ENCODE measurements at regions not wholly inside any gene's neighbourhood (a gene's known extent, or its start where the extent isn't known, plus 50 kb on each side); places are given as distances from the start of the nearest gene placed in this dataset.

GRCh38 chr16:6571044-6571443, 761.6 kb upstream of the RBFOX1 start:
- H3K27ac ChIP-seq (ENCODE audit: low read depth in 1 of 2, low read length in 1 of 2): no peak overlapping the region
- 49 to 64% methylated on average over 5 of the region's 5 CpGs for WGBS, 2 donors
- no peak for DNase-seq
- H3K4me1 ChIP-seq (ENCODE audit: control insufficient read depth in 5 of 5, insufficient read depth in 5 of 5, low read length in 5 of 5): no peaks in the 10 kb centered on the region
- no peak for TF ChIP-seq CTCF (IDR thresholded peaks at IDR 0.05; ENCODE audit: control extremely low read depth, extremely low read depth)
- ATAC-seq (ENCODE audit: insufficient read depth, low FRiP score): no peak
- H3K9ac ChIP-seq (ENCODE audit: insufficient read depth in 1 of 2, low read length in 2 of 2): no peak overlapping the region
- no peaks in the 10 kb centered on the region for H3K9me3 ChIP-seq (ENCODE audit: control insufficient read depth in 4 of 4, insufficient read depth in 3 of 4, low read length in 3 of 4)
- no peak overlapping the region for H3K4me3 ChIP-seq
- no peaks in the 10 kb centered on the region for H3K36me3 ChIP-seq (ENCODE audit: control insufficient read depth in 4 of 4, insufficient read depth in 4 of 4, low read length in 4 of 4)
- H3K27me3 ChIP-seq (ENCODE audit: control insufficient read depth in 3 of 3, insufficient read depth in 3 of 3, low read length in 2 of 3): peaks cover 0 to 17% (median 0%) of the 10 kb centered on the region in 3 donors

- no peak for DNase-seq
- no peak for TF ChIP-seq CTCF (IDR thresholded peaks at IDR 0.05; ENCODE audit: control extremely low read depth, extremely low read depth)
- no peak overlapping the region for H3K27ac ChIP-seq (ENCODE audit: low read depth in 1 of 2, low read length in 1 of 2)
- no peaks in the 10 kb centered on the region for H3K36me3 ChIP-seq (ENCODE audit: control insufficient read depth in 4 of 4, insufficient read depth in 4 of 4, low read length in 4 of 4)
- 86 to 91% methylated on average over 2 of the region's 2 CpGs for WGBS, 2 donors
- no peak overlapping the region for H3K4me3 ChIP-seq
- peaks cover 0 to 17% (median 0%) of the 10 kb centered on the region in 3 donors for H3K27me3 ChIP-seq (ENCODE audit: control insufficient read depth in 3 of 3, insufficient read depth in 3 of 3, low read length in 2 of 3)
- no peaks in the 10 kb centered on the region for H3K4me1 ChIP-seq (ENCODE audit: control insufficient read depth in 5 of 5, insufficient read depth in 5 of 5, low read length in 5 of 5)
- no peak overlapping the region for H3K9ac ChIP-seq (ENCODE audit: insufficient read depth in 1 of 2, low read length in 2 of 2)
- H3K9me3 ChIP-seq (ENCODE audit: control insufficient read depth in 4 of 4, insufficient read depth in 3 of 4, low read length in 3 of 4): no peaks in the 10 kb centered on the region
- ATAC-seq (ENCODE audit: insufficient read depth, low FRiP score): no peak
Observed at GRCh38 chr16:6570530-6570929, 762.1 kb upstream of the RBFOX1 start.

- 85 to 86% methylated on average over 3 of the region's 3 CpGs for WGBS, 2 donors
- Histone ChIP-seq H3K4me3 (no peak overlapping the region), H3K27me3 (ENCODE audit: control insufficient read depth in 3 of 3, insufficient read depth in 3 of 3, low read length in 2 of 3) (no peaks in the 10 kb centered on the region), H3K4me1 (ENCODE audit: control insufficient read depth in 5 of 5, insufficient read depth in 5 of 5, low read length in 5 of 5) (no peaks in the 10 kb centered on the region), H3K9ac (ENCODE audit: insufficient read depth in 1 of 2, low read length in 2 of 2) (no peak overlapping the region), H3K36me3 (ENCODE audit: control insufficient read depth in 4 of 4, insufficient read depth in 4 of 4, low read length in 4 of 4) (no peaks in the 10 kb centered on the region), H3K9me3 (ENCODE audit: control insufficient read depth in 4 of 4, insufficient read depth in 3 of 4, low read length in 3 of 4) (no peaks in the 10 kb centered on the region), H3K27ac (ENCODE audit: low read depth in 1 of 2, low read length in 1 of 2) (no peak overlapping the region)
- DNase-seq: no peak
- TF ChIP-seq CTCF (IDR thresholded peaks at IDR 0.05; ENCODE audit: control extremely low read depth, extremely low read depth): no peak
- ATAC-seq (ENCODE audit: insufficient read depth, low FRiP score): no peak
Observed at GRCh38 chr16:6562986-6563385, 769.7 kb upstream of the RBFOX1 start.

Measured in lung (tissue), 11 donors.